ENCODE measurements at regions not wholly inside any gene's neighbourhood (a gene's known extent, or its start where the extent isn't known, plus 50 kb on each side); places are given as distances from the start of the nearest gene placed in this dataset.

DNA sequence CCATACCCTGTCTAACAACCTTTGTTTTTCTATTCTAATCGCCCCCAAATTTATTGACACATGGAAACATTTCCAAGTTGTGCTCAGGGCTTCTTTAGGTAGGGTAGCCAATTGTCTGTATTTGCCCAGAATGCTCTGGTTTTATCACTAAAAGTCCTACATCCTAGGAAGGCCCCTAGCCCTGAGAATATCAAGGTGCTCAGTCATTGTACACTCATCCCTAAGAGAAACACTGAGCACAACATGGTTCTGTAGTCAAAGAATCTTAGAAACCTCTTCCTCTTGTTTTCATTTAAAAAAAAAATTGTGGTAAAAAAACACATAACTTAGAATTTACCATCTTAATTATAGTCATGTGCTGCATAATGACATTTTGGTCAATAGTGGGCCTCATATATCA lies 69.0 kb upstream of the BASP1 start:
- TF ChIP-seq, protein P1, sequence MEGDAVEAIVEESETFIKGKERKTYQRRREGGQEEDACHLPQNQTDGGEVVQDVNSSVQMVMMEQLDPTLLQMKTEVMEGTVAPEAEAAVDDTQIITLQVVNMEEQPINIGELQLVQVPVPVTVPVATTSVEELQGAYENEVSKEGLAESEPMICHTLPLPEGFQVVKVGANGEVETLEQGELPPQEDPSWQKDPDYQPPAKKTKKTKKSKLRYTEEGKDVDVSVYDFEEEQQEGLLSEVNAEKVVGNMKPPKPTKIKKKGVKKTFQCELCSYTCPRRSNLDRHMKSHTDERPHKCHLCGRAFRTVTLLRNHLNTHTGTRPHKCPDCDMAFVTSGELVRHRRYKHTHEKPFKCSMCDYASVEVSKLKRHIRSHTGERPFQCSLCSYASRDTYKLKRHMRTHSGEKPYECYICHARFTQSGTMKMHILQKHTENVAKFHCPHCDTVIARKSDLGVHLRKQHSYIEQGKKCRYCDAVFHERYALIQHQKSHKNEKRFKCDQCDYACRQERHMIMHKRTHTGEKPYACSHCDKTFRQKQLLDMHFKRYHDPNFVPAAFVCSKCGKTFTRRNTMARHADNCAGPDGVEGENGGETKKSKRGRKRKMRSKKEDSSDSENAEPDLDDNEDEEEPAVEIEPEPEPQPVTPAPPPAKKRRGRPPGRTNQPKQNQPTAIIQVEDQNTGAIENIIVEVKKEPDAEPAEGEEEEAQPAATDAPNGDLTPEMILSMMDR (IDR thresholded peaks at IDR 0.05): no peak
- H3K4me3 Mint-ChIP-seq: no peak overlapping the region
- ChIA-PET CTCF (no interaction called here), POLR2A (no interaction called here)
- DNase-seq (no peak), ATAC-seq (no peak)
- no peak overlapping the region for H3K27ac Mint-ChIP-seq
- no peaks in the 10 kb centered on the region for H3K36me3 Mint-ChIP-seq (ENCODE audit: low read depth)
- intact Hi-C loops (cut with micrococcal nuclease): no loop called here
- no peaks in the 10 kb centered on the region for H3K9me3 Mint-ChIP-seq
- H3K4me1 Mint-ChIP-seq (ENCODE audit: low read depth): no peaks in the 10 kb centered on the region
- no peaks in the 10 kb centered on the region for H3K27me3 Mint-ChIP-seq

DNA sequence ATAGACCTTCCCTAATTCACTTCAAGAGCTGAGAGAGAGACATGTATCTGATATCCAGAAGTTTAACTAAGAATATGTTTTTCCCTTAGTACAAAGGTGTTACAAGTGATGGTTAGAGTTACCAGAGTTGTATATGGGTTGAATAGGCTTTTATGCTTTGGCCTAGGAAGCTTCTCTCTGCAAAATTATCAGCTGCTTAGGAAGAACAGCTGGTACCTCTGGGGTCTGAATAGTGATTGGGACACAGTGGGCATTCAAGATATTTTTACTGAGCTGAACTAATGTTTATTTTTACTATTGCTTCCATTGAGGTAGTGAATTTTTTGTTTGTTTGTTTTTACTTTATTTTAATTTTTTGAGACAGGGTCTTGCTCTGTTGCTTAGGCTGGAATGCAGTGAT lies 67.6 kb upstream of the BASP1 start:
- POLR2A ChIA-PET: no interaction called here

DNA sequence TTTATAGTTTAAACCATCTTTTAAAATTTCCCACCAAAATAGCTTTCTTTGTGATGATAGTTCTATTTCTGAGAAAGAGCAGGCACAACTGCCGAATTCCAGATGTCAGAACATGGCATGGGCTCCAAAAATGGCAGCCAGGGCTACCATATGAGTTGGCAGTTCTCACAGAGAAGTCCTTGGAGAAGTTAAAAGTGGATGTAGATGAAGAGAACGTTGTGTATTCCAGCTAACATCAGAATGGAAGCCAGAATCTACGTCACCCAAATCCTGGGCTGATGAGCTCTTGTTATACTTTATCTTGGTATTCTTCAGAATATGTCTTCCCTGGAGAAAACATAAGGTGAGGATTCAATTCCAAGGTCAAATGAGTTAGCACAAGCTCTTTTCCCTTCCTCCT lies 66.9 kb upstream of the BASP1 start:
- no peaks in the 10 kb centered on the region for H3K27me3 Mint-ChIP-seq
- no peak for ATAC-seq
- CTCF ChIA-PET: interaction anchor here (1.3 kb wide), 1 partner anchor 19 kb away, joined by 3 read pairs; no protein-coding TSS in a partner anchor
- TF ChIP-seq, protein P1 (IDR thresholded peaks at IDR 0.05): no peak
- intact Hi-C loops (cut with micrococcal nuclease): no loop called here
- POLR2A ChIA-PET: interaction anchor here (0.5 kb wide), 1 partner anchor 9 kb away, joined by 3 read pairs; no protein-coding TSS in a partner anchor
- H3K27ac Mint-ChIP-seq: no peak overlapping the region
- no peak for DNase-seq
- H3K36me3 Mint-ChIP-seq (ENCODE audit: low read depth): no peaks in the 10 kb centered on the region
- no peaks in the 10 kb centered on the region for H3K9me3 Mint-ChIP-seq
- no peak overlapping the region for H3K4me3 Mint-ChIP-seq
- H3K4me1 Mint-ChIP-seq (ENCODE audit: low read depth): no peaks in the 10 kb centered on the region

More for the DNA sequence above, 67.6 kb upstream of the BASP1 start:
- Mint-ChIP-seq H3K4me3 (no peak overlapping the region), H3K4me1 (ENCODE audit: low read depth) (no peaks in the 10 kb centered on the region), H3K27me3 (no peaks in the 10 kb centered on the region), H3K27ac (no peak overlapping the region), H3K36me3 (ENCODE audit: low read depth) (no peaks in the 10 kb centered on the region), H3K9me3 (no peaks in the 10 kb centered on the region)
- TF ChIP-seq, protein P1 (IDR thresholded peaks at IDR 0.05): no peak
- intact Hi-C loops (cut with micrococcal nuclease): no loop called here
- no peak for ATAC-seq
- no peak for DNase-seq
- CTCF ChIA-PET: no interaction called here

DNA sequence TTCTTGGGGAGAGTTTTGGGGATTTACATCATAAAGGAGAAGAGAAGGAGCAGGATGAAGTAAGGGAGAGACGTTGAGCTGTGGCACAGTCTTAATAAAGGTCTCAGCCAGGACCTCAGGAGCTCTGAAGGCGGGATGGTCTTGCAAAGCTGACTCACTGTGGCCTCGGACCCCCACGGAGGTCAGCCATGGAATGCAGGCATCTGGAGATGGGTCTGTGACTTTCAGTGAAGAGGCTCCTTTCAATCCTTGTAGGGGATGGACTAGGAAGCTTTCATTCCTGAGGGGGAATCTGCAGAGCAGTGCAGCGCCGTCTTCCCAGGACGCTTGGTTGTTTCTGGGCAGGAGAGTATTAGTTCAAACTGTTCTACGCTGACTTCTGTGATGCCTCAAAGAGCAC lies 65.7 kb upstream of the BASP1 start:
- H3K9me3 Mint-ChIP-seq: no peaks in the 10 kb centered on the region
- ATAC-seq (no peak), DNase-seq (no peak)
- no peaks in the 10 kb centered on the region for H3K36me3 Mint-ChIP-seq (ENCODE audit: low read depth)
- intact Hi-C loops (cut with micrococcal nuclease): no loop called here
- no peaks in the 10 kb centered on the region for H3K4me1 Mint-ChIP-seq (ENCODE audit: low read depth)
- no peaks in the 10 kb centered on the region for H3K27me3 Mint-ChIP-seq
- TF ChIP-seq, protein P1 (IDR thresholded peaks at IDR 0.05): no peak
- no peak overlapping the region for H3K27ac Mint-ChIP-seq
- H3K4me3 Mint-ChIP-seq: no peak overlapping the region
- ChIA-PET CTCF (interaction anchor here (1.2 to 1.3 kb wide), 2 partner anchors 20 to 37 kb away, joined by 3 read pairs; no protein-coding TSS in a partner anchor), POLR2A (no interaction called here)

DNA sequence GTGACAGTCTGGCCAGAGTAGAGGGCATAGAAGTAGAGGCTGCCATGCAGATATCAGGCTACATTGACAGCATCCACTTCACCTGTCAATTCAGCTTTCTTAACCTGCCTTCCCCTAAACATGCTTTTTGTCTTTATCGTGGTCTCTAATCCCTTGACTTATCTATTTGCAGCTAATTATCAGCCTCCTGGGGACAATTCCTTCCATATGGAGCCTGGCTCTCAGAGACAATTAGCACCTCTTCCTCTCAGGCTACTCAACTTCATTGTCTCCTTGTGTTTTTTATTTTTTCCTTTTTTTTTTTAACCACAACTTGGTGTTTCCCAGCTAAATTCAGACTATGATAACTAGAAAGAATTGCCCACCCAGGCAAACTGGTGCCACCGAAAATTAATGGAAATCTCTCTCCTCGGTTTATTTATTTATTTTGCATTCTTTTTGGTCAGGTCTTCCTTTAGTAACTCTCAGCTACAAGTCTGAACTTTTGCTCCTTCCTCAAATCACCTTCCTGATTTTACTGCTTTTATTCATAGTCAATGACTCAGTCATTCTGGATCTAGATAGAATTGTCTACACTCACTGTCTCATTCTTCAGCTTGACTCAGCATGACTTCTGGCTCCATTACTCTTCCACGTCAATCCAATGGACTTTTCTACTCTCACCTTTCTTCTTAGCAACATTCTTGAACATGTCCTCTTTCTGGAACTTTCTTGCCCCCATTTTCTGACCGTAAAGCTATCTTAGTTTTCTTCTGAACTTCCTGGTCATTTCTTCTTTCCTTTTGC lies 63.0 kb upstream of the BASP1 start:
- ATAC-seq (no peak), DNase-seq (no peak)
- no peaks in the 10 kb centered on the region for H3K4me1 Mint-ChIP-seq (ENCODE audit: low read depth)
- TF ChIP-seq, protein P1 (IDR thresholded peaks at IDR 0.05): no peak
- no peaks in the 10 kb centered on the region for H3K9me3 Mint-ChIP-seq
- POLR2A ChIA-PET: no interaction called here
- H3K27me3 Mint-ChIP-seq: peaks cover 2% of the 10 kb centered on the region
- H3K36me3 Mint-ChIP-seq (ENCODE audit: low read depth): no peaks in the 10 kb centered on the region
- intact Hi-C loops (cut with micrococcal nuclease): no loop called here
- CTCF ChIA-PET: interaction anchor here (1.5 kb wide), 1 partner anchor 35 kb away, joined by 4 read pairs; no protein-coding TSS in a partner anchor
- H3K27ac Mint-ChIP-seq: no peak overlapping the region
- no peak overlapping the region for H3K4me3 Mint-ChIP-seq

Data from activated CD8-positive, alpha-beta T cell treated with anti-CD3 and anti-CD28 coated beads for 36 hours (primary cell).